ENCODE measurements at regions not wholly inside any gene's neighbourhood (a gene's known extent, or its start where the extent isn't known, plus 50 kb on each side); places are given as distances from the start of the nearest gene placed in this dataset.

- TF ChIP-seq, protein P1, sequence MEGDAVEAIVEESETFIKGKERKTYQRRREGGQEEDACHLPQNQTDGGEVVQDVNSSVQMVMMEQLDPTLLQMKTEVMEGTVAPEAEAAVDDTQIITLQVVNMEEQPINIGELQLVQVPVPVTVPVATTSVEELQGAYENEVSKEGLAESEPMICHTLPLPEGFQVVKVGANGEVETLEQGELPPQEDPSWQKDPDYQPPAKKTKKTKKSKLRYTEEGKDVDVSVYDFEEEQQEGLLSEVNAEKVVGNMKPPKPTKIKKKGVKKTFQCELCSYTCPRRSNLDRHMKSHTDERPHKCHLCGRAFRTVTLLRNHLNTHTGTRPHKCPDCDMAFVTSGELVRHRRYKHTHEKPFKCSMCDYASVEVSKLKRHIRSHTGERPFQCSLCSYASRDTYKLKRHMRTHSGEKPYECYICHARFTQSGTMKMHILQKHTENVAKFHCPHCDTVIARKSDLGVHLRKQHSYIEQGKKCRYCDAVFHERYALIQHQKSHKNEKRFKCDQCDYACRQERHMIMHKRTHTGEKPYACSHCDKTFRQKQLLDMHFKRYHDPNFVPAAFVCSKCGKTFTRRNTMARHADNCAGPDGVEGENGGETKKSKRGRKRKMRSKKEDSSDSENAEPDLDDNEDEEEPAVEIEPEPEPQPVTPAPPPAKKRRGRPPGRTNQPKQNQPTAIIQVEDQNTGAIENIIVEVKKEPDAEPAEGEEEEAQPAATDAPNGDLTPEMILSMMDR (IDR thresholded peaks at IDR 0.05): no peak
Measured at GRCh38 chr13:110028311-110028710, 241.9 kb upstream of the IRS2 start.

- TF ChIP-seq, protein P1 (IDR thresholded peaks at IDR 0.05): no peak
Measured at GRCh38 chr13:110027470-110028240, 241.3 kb upstream of the IRS2 start.

DNA sequence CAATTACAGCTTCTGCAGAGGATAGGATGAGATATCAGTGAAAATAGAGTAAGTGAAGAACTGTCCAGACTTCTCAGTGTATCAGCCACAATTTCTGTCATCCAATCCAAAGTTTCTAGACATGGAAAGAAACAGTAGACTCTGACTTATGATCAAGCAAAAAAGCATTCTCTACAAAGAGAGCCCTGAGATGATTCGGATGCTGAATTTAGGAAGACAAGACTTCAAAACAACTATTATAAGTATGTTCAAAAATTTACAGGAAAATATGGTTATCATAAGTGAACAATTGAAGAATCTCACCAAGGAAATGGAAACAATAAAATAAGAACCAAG, 238.2 kb upstream of the IRS2 start:
- TF ChIP-seq, protein P1 (IDR thresholded peaks at IDR 0.05): no peak

GRCh38 chr13:110023729-110024644, 237.6 kb upstream of the IRS2 start:
- TF ChIP-seq, protein P1 (IDR thresholded peaks at IDR 0.05): no peak

DNA sequence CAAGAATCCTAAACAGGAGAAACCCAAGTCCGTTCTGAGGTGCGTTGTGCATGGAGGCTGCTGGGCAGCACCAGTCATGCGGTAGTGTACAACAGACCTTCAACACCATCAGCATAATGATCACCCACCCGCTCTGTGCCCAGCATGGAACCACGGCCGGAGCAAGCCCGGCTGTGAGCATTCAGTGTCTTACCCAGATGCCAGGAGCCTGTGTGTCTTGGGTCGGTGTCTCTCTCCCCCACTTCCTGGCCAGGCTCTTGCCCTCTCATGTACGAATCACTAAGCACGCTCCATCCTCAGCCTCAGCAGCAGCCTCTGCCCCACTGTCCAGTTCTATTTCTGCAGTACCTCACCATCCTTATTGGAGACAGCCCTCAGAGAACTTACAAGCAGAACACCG, 231.6 kb upstream of the IRS2 start:
- TF ChIP-seq, protein P1 (IDR thresholded peaks at IDR 0.05): no peak

- TF ChIP-seq, protein P1 (IDR thresholded peaks at IDR 0.05): no peak
Measured at GRCh38 chr13:110017379-110017778, 231.0 kb upstream of the IRS2 start.

GRCh38 chr13:110015253-110015652, 228.9 kb upstream of the IRS2 start:
- TF ChIP-seq, protein P1 (IDR thresholded peaks at IDR 0.05): no peak

Measured in LNCAP (cell line).